ENCODE measurements at regions not wholly inside any gene's neighbourhood (a gene's known extent, or its start where the extent isn't known, plus 50 kb on each side); places are given as distances from the start of the nearest gene placed in this dataset.

DNA sequence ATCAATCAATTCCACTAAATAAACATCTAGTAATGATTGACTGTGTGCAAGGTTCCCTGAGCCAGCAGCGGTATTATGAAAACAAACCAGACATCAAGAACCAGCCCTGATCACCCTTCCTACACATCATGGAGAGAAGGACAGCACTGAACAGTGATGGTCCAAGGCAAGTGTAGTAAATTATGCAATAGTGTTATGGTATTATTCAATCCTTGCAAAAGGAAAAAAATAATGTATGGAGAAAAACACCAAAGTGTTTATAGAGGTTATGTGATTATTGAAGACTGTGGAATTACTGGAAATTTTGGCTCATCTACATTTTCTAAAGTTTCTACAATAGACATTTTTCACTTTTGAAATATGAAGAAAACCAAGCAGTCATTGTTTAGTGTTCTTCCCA lies 105.3 kb downstream of the RCN1 start:
- no peaks in the 10 kb centered on the region for H3K4me1 ChIP-seq (ENCODE audit: insufficient read depth, low read length, poor library complexity, severe bottlenecking)
- ChIA-PET CTCF (no interaction called here), POLR2A (ENCODE audit: low non-redundant PET) (no interaction called here)
- no peaks in the 10 kb centered on the region for H3K36me3 ChIP-seq (ENCODE audit: insufficient read depth, low read length, poor library complexity, severe bottlenecking)
- H3K9me3 ChIP-seq (ENCODE audit: low read depth, low read length, poor library complexity, severe bottlenecking), result no peaks in the 10 kb centered on the region
- H3K27ac ChIP-seq (ENCODE audit: low read depth, low read length, poor library complexity, severe bottlenecking), result no peak overlapping the region
- no TSS peak for BruUV-seq (replicated peaks)
- intact Hi-C loops (cut with micrococcal nuclease; ENCODE audit: unreplicated experiment), result no loop called here
- peaks cover 85% of the 10 kb centered on the region for H3K27me3 ChIP-seq (replicated peaks; ENCODE audit: insufficient read depth, low read depth, low read length, poor library complexity)
- H3K4me3 ChIP-seq (ENCODE audit: low read depth, low read length, poor library complexity, severe bottlenecking), result no peak overlapping the region
- DNase-seq (ENCODE audit: low spot score), result no peak
- TF ChIP-seq, protein P1, sequence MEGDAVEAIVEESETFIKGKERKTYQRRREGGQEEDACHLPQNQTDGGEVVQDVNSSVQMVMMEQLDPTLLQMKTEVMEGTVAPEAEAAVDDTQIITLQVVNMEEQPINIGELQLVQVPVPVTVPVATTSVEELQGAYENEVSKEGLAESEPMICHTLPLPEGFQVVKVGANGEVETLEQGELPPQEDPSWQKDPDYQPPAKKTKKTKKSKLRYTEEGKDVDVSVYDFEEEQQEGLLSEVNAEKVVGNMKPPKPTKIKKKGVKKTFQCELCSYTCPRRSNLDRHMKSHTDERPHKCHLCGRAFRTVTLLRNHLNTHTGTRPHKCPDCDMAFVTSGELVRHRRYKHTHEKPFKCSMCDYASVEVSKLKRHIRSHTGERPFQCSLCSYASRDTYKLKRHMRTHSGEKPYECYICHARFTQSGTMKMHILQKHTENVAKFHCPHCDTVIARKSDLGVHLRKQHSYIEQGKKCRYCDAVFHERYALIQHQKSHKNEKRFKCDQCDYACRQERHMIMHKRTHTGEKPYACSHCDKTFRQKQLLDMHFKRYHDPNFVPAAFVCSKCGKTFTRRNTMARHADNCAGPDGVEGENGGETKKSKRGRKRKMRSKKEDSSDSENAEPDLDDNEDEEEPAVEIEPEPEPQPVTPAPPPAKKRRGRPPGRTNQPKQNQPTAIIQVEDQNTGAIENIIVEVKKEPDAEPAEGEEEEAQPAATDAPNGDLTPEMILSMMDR (conservative IDR thresholded peaks at IDR 0.05; ENCODE audit: low read depth, low read length), result no peak
- TF ChIP-seq EZH2 (IDR thresholded peaks at IDR 0.05; ENCODE audit: borderline replicate concordance, low read depth, low read length, poor library complexity, severe bottlenecking), result no peak

- Histone ChIP-seq H3K4me3 (ENCODE audit: low read depth, low read length, poor library complexity, severe bottlenecking) (no peak overlapping the region), H3K27ac (ENCODE audit: low read depth, low read length, poor library complexity, severe bottlenecking) (no peak overlapping the region), H3K27me3 (replicated peaks; ENCODE audit: insufficient read depth, low read depth, low read length, poor library complexity) (peaks cover 71% of the 10 kb centered on the region), H3K36me3 (ENCODE audit: insufficient read depth, low read length, poor library complexity, severe bottlenecking) (no peaks in the 10 kb centered on the region), H3K9me3 (ENCODE audit: low read depth, low read length, poor library complexity, severe bottlenecking) (no peaks in the 10 kb centered on the region), H3K4me1 (ENCODE audit: insufficient read depth, low read length, poor library complexity, severe bottlenecking) (no peaks in the 10 kb centered on the region)
- no TSS peak for BruUV-seq (replicated peaks)
- DNase-seq (ENCODE audit: low spot score), result no peak
- CTCF ChIA-PET, result no interaction called here
- TF ChIP-seq, protein P1 (conservative IDR thresholded peaks at IDR 0.05; ENCODE audit: low read depth, low read length), result no peak
- no peak for TF ChIP-seq EZH2 (IDR thresholded peaks at IDR 0.05; ENCODE audit: borderline replicate concordance, low read depth, low read length, poor library complexity, severe bottlenecking)
- intact Hi-C loops (cut with micrococcal nuclease; ENCODE audit: unreplicated experiment), result no loop called here
- POLR2A ChIA-PET (ENCODE audit: low non-redundant PET), result no interaction called here
Measured at GRCh38 chr11:32198053-32198452, 107.2 kb downstream of the RCN1 start.

GRCh38 chr11:32200136-32200847 lies 109.4 kb downstream of the RCN1 start:
- DNase-seq (ENCODE audit: low spot score), result no peak
- ChIA-PET POLR2A (ENCODE audit: low non-redundant PET) (no interaction called here), CTCF (no interaction called here)
- no peaks in the 10 kb centered on the region for H3K9me3 ChIP-seq (ENCODE audit: low read depth, low read length, poor library complexity, severe bottlenecking)
- BruUV-seq (replicated peaks), result no TSS peak
- peaks cover 50% of the 10 kb centered on the region for H3K27me3 ChIP-seq (replicated peaks; ENCODE audit: insufficient read depth, low read depth, low read length, poor library complexity)
- TF ChIP-seq, protein P1 (conservative IDR thresholded peaks at IDR 0.05; ENCODE audit: low read depth, low read length), result no peak
- no peak for TF ChIP-seq EZH2 (IDR thresholded peaks at IDR 0.05; ENCODE audit: borderline replicate concordance, low read depth, low read length, poor library complexity, severe bottlenecking)
- no peaks in the 10 kb centered on the region for H3K4me1 ChIP-seq (ENCODE audit: insufficient read depth, low read length, poor library complexity, severe bottlenecking)
- H3K36me3 ChIP-seq (ENCODE audit: insufficient read depth, low read length, poor library complexity, severe bottlenecking), result no peaks in the 10 kb centered on the region
- intact Hi-C loops (cut with micrococcal nuclease; ENCODE audit: unreplicated experiment), result no loop called here
- no peak overlapping the region for H3K27ac ChIP-seq (ENCODE audit: low read depth, low read length, poor library complexity, severe bottlenecking)
- no peak overlapping the region for H3K4me3 ChIP-seq (ENCODE audit: low read depth, low read length, poor library complexity, severe bottlenecking)
